GM12873 (cell line): ENCODE measurements at regions not wholly inside any gene's neighbourhood (a gene's known extent, or its start where the extent isn't known, plus 50 kb on each side); places are given as distances from the start of the nearest gene placed in this dataset.

Experiments
- TF ChIP-seq, protein P1 (sequence below): IDR thresholded peaks from 2 replicates; pipeline ENCODE4 v1.5.1; 2012; ENCODE audit warnings: low read depth, mild to moderate bottlenecking, moderate library complexity, low read length, control low read depth; ENCODE audit not compliant: insufficient read depth; ENCODE audit errors: missing control alignments

DNA sequence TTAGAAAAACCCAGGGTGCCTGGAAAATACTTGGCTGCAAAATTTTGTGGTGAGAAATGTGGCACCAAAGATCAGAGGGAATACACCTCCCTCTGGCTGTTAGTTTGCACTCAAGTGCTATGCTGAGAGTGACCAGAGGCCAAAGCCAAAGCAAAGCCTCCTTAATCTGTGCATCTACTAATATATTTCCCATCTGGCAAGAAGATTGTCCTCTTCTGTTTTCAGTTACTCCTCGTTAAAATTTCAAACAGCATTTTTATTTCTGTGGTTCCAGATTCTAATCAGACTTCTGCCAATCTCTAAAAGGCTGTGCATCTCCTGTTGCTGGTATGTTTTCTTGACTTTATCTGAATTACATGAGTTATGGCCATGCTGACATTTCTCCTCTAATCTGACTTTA is 327.4 kb downstream of the TBX15 start:
- TF ChIP-seq, protein P1, sequence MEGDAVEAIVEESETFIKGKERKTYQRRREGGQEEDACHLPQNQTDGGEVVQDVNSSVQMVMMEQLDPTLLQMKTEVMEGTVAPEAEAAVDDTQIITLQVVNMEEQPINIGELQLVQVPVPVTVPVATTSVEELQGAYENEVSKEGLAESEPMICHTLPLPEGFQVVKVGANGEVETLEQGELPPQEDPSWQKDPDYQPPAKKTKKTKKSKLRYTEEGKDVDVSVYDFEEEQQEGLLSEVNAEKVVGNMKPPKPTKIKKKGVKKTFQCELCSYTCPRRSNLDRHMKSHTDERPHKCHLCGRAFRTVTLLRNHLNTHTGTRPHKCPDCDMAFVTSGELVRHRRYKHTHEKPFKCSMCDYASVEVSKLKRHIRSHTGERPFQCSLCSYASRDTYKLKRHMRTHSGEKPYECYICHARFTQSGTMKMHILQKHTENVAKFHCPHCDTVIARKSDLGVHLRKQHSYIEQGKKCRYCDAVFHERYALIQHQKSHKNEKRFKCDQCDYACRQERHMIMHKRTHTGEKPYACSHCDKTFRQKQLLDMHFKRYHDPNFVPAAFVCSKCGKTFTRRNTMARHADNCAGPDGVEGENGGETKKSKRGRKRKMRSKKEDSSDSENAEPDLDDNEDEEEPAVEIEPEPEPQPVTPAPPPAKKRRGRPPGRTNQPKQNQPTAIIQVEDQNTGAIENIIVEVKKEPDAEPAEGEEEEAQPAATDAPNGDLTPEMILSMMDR = no peak

DNA sequence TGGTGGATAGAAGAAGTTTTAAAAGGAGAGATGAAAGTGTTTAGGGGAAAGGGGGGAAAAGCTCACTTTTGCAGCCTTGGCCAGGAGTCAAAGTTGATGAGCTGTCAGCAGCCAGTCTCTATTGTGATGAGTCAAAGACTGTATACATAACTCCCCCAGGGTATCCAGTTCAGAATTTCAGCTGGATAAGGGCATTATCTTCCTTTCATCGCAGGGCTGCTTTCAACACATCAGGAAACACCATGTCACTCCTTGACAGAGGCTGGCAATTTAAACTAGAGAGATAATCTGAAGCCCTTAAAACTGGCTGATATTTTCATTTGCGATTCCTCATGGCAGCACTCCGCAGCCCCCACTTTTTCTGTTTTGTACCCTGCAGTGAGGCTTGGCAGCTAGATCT is 328.5 kb downstream of the TBX15 start:
- TF ChIP-seq, protein P1 = no peak

DNA sequence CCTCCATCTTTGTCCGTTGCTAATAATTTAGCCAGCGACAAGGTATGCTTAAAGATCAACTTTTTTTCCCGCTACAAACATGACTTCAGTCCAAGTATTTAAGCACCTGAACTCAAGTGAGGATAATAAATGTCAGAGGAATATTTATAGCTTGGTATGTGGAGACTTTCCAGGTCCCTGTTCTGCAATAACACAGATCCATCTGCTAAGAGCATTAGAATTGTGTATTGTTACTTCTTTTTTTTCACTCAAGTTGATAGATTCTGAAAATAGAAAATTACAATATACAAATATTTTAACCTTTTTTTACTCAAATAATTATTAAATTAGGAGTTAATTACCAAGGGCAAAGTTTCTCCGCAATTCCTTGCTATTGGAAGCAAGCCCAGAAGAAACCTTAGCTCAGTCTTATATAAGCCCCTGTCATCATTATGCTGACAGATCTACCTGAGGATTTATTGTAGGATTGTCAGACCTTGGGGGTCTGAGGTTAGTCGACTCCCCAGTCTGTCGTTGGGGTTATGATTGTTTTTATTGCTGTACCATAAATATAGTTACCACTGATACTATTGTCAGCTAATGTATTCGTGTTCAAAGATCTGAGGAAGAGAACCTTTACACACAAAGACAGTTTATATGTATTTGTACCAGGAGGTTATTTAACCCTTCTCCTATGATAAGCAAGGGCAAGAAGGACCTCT is 337.9 kb downstream of the TBX15 start:
- TF ChIP-seq, protein P1 = no peak

DNA sequence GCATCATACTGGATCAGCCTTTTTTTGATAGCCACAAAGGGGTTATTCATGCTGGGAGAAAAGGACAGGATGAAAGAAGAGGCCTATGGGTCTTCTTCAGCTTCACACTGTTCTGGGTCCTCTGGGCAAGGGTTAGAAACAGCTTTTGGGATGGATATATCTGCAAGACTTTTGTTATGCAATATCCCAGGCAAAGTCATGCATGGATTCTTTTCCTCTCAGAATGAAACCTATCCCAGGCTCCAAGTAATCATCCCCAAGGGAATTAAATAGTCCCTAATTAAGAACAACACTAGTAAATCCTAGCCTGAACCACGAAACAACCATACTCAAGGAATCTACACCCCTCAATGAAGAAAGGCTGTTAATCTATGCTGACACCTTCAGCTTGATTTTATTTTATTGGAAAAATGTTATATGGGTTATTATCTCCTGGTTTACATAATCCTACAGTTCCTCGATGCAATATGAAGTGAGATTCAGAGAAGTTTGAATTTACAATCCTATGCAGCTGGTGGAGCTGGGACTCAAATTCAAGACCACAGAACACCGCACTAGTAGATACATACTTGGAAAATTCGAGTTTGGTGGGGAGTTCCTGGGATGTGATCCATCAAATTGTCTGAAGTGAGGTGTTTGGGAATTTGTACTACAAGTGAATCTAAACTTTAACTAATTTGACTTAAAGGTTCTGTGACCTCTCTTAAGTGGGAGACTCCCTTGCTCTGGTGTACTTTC is 338.6 kb downstream of the TBX15 start:
- TF ChIP-seq, protein P1 = no peak

DNA sequence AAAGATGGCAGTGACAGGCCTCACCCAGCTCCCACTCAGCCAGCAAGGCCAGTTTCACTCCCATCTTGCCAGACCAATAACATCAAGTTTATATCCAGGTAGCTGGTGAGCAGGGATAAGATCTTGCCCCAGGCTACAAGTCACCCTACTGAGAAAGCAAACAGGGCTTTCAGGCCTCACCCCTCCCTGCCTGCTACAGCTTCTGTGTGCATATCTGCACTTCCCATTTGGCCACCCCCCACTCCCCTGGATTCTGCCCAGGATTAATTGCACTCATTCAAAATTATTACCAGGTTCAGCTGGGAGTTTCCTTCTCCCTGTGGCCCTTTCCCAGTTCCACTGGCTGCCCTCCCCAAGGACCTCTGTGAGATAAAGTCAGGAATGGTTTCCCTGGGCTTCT is 352.1 kb downstream of the TBX15 start:
- TF ChIP-seq, protein P1 = no peak

DNA sequence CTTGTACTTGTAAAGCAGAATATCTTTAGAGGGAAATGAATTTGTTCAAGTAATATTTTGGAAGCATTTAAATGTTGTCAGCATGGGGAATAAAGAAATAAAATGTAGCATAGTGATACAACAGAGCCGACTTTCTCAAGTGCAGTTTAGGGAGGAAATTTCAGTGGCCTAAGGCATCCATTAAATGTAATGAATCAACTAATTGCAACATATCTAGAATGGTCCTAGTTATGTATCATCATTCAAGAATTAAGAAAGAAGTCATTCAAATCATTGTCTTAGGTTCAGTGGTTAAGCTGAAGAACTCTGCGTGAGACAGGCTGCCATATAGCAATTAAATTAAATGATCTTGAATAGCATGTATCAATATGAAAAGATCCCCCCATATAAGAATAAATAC is 360.7 kb downstream of the TBX15 start:
- TF ChIP-seq, protein P1 = no peak

DNA sequence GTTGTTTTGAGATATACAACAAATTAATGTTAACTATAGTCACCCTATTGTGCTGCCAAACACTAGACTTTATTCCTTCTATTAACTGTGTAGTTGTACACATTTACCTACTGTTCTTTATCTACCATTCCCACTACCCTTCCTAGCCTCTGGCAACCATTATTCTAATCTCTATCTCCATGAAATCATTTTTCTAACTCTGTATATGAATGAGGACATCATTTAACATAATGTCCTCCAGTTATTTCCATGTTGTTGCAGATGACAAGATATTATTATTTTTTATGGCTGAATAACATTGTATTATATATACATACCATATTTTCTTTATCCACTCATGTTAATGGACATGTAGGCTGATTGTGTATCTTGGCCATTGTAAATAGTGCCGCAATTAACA is 366.3 kb downstream of the TBX15 start:
- TF ChIP-seq, protein P1 = no peak
